Cardiac fibroblast (primary cell): ENCODE measurements at regions not wholly inside any gene's neighbourhood (a gene's known extent, or its start where the extent isn't known, plus 50 kb on each side); places are given as distances from the start of the nearest gene placed in this dataset.
"Not testable (repeated sequence)": the region's sequence is repeated elsewhere in the genome, so short reads cannot be mapped to it uniquely, and the experiment has no call there.

Source experiments
- DNase-seq, 2 donors: peaks; one replicate each; pipeline versions ENCODE4 v3.0.0 to v3.0.0-alpha.2; 2010; ENCODE audit warnings: low read depth in 2 of 2
- H3K4me3 ChIP-seq, 2 donors: replicated peaks in 1 of 2; 1 replicate in 1 of 2; 2 replicates in 1 of 2; pipeline ENCODE4 v1.5.1; 2011; ENCODE audit warnings: low read depth in 2 of 2, low read length in 2 of 2, mild to moderate bottlenecking in 2 of 2, moderate library complexity in 1 of 2
- CTCF ChIP-seq: IDR thresholded peaks from one replicate; pipeline ENCODE4 v1.5.1; 2011; ENCODE audit warnings: low read depth, mild to moderate bottlenecking, low read length, inconsistent platforms

GRCh38 chr4:17008834-17009345 is 110.4 kb upstream of the LDB2 start:
- no peak for DNase-seq
- H3K4me3 ChIP-seq, result no peak overlapping the region
- no peak for TF ChIP-seq CTCF

DNA sequence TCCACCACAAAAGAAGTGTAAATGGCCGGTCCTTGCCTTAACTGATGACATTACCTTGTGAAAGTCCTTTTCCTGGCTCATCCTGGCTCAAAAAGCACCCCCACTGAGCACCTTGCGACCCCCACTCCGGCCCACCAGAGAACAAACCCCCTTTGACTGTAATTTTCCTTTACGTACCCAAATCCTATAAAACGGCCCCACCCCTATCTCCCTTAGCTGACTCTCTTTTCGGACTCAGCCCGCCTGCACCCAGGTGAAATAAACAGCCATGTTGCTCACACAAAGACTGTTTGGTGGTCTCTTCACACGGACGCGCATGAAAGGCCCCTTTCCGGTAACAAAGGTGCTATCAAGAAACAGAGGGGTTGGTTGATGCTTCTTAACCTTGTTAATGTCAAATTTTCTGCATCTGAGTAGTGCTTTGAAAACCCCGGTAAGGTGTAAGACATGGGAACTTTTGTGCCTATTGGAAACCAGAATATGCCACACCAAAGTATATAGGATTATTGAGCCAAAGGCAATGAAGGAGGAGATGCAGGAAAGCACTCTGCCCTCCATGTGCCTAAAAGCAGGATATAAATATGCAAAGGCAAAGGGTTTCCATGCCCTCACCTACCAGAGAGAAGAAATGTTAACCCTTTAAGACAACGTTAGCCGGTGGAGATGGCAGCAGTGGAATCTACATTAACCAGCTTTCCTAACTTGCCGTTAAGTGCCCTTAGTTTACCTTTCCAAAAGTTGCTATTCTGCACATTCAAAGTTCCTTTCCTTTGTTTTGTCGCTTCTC is 105.4 kb upstream of the LDB2 start:
- not testable (repeated sequence) for H3K4me3 ChIP-seq, DNase-seq

DNA sequence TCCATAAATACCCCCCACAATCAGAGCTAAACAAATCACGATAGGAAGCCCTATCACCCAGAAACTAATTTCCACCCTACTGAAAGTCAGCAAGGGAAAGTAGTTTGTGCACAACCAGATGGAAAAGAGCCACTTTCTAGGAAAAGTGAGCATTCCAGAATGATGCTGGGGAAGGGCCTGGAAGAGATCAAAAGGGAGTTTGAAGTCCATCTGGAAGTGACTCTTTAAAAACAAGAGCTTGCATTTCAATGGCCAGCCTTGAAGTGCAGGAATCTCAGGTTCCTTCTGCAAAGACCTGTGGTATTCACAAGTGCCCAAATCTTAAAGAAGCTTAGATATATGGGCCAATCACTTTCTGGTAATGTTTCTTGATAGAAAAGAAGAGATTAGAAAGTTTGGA is 97.0 kb upstream of the LDB2 start:
- no peak for TF ChIP-seq CTCF

DNA sequence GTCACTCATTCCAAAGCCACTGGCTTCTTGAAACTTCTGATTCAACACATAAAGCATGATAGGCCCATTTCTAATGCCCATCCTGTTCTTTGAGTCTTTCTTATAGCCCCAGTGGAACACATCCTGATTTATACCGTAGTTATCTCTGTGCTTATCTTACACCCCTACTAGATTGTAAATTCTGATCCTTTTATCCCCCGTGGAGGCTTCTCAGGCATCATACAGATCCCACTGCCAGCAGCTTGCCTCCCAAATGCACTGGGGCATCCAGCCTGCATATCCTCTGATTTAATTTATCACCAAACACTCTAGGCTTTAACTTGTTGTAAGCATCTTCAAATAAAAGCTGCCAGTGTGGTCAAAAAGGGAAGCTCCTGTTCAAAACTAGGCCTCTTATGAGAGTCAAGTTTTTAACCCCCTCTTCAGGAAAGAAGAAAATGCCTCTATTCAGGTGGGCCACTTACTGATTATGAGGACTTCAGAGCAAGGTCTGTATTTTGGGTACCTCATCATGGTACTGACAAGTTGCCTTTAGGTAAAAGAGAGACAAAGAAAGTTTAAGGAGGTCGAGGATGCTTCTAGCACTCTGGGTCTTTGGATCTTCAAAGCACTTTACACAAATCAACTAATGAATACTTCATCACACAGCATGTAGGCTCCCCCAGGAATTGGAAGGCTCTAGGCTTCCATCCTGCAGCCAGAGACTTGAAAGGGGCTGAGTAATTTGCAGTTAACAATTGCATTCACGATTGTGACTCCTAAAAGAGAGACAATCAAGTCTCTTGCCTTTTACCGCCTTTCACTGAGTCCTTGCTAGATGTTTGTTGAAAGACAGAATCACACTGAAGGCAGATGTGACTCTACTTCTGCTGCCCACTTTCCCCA is 95.8 kb upstream of the LDB2 start:
- no peak for TF ChIP-seq CTCF
- no peak for DNase-seq

More for the DNA sequence above, 97.0 kb upstream of the LDB2 start:
- DNase-seq, result peak in 1 of 2 donors; percentile 21
- H3K4me3 ChIP-seq, result no peak overlapping the region

GRCh38 chr4:16992566-16993225 is 94.3 kb upstream of the LDB2 start:
- H3K4me3 ChIP-seq, result no peak overlapping the region

More for the DNA sequence above, 95.8 kb upstream of the LDB2 start:
- H3K4me3 ChIP-seq, result no peak overlapping the region

GRCh38 chr4:16991450-16991849 is 93.0 kb upstream of the LDB2 start:
- TF ChIP-seq CTCF, result no peak
- DNase-seq, result no peak
- no peak overlapping the region for H3K4me3 ChIP-seq

More at GRCh38 chr4:16992566-16993225, 94.3 kb upstream of the LDB2 start:
- peak in 1 of 2 donors; percentile 3 for DNase-seq
- no peak for TF ChIP-seq CTCF

- no peak for DNase-seq
- no peak overlapping the region for H3K4me3 ChIP-seq
- no peak for TF ChIP-seq CTCF
Observed at GRCh38 chr4:16989371-16989770, 90.9 kb upstream of the LDB2 start.
